ENCODE measurements at regions not wholly inside any gene's neighbourhood (a gene's known extent, or its start where the extent isn't known, plus 50 kb on each side); places are given as distances from the start of the nearest gene placed in this dataset.
A peak's percentile ranks its signal among the peaks of the same experiment; 100 is the strongest.

DNA sequence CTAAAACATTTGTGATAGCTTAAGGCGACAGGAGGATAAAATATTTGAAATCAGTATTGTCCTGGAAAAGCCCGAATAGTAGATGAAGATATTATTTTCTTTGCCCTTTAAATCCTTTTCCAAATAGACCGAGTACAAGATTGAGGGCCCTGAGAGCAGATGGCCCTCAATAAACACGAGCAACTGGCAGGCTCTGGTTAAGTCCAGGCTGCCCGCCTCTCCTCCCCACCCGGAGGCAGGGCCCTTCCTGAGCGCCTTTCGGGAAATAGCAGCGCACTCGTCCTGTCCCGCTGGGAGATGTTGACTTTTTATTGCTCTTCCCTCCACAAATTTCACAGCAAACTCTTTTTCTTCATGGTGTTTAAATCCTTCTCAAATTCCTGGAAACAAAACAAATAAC lies 50.8 kb upstream of the MAX start:
- ATAC-seq (ENCODE audit: low read depth) (no peak), DNase-seq (no peak)
- no peak overlapping the region for H3K4me3 Mint-ChIP-seq
- no peak overlapping the region for H3K27ac Mint-ChIP-seq
- no peaks in the 10 kb centered on the region for H3K4me1 Mint-ChIP-seq
- no peaks in the 10 kb centered on the region for H3K36me3 Mint-ChIP-seq
- POLR2A ChIA-PET: interaction anchor here (0.7 kb wide), 1 partner anchor 65 kb away, joined by 4 read pairs; no protein-coding TSS in a partner anchor
- no peaks in the 10 kb centered on the region for H3K9me3 Mint-ChIP-seq
- H3K27me3 Mint-ChIP-seq: peaks cover 3% of the 10 kb centered on the region

DNA sequence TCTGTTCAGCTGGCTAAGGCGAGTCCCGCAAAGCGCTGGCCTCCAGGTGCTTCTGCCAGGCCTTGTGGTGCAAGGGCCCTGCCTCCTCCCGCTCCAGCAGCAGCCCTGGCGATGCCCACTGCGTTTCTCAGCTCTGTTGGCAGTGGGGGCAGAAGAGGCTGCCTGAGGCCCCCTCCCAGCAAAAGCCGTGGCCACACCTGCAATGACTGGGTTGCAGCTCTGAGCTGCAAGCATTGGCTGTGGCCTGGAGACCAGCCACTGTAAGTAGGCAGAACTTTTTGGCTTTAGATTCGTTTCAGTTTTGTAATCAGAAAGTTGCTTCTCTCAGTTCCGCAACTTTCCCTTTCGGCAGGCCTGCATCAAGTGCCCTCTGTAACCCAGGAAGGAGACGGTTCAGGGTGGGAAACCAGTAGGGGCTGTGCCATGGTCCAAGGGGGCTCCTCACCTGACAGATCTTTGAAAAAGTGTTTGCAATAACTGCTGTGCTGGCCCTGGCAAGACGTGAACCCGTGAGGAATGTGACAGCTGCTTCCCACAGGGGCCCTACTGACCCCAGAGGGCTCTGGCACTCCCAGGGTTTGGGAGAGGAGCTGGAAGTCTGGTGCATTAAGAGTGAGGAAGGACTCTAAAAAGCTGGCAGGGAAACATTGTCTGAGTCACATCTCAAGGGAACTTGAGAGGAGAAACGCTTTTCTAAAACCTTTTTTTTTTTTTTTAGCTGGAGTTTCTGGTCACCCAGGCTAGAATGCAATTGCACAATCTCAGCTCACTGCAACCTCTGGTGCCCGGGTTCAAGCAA lies 54.5 kb upstream of the MAX start:
- POLR2A ChIA-PET: no interaction called here
- no peaks in the 10 kb centered on the region for H3K9me3 Mint-ChIP-seq
- peaks cover 2% of the 10 kb centered on the region for H3K36me3 Mint-ChIP-seq
- DNase-seq (no peak), ATAC-seq (ENCODE audit: low read depth) (no peak)
- peaks cover 5% of the 10 kb centered on the region for H3K4me1 Mint-ChIP-seq
- H3K4me3 Mint-ChIP-seq: no peak overlapping the region
- H3K27ac Mint-ChIP-seq: no peak overlapping the region
- H3K27me3 Mint-ChIP-seq: no peaks in the 10 kb centered on the region

DNA sequence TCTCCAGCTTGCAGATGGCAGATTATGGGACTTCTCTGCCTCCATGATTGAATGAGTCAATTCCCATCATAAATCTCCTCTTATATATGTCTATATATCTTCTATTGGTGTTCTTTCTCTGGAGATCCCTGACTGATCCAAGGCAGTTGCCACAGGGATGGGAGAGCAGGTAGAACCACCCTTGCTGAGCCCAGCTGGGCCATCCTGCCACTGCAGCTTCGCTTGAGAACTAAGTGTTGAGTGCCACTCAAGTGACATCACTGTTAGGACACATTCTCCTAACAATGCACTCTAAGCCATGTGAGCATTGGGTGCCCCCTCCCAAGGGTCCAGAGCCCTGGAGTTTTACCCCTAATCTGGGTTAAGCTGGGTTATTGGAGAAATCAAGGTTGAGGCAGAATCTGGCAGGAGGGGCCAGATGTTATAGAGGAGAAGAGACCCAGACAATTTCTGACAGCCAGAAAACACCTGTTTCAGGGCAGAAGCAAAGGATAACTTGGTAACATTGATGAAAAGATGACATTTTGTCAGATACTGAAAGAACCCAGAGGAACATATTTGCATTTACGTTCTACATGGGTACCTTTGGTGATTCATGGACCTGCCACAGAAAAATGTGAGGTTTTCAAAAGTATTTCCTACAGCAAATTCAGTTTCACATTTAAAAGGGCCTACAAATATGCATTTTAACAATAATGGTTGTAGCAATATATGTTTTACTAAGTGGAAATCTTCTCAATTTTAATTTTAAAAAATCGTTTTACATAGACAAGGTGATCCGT lies 57.2 kb upstream of the MAX start:
- Mint-ChIP-seq H3K4me1 (peaks cover 10% of the 10 kb centered on the region), H3K27ac (no peak overlapping the region), H3K27me3 (no peaks in the 10 kb centered on the region), H3K36me3 (peaks cover 2% of the 10 kb centered on the region), H3K9me3 (no peaks in the 10 kb centered on the region), H3K4me3 (no peak overlapping the region)
- no peak for ATAC-seq (ENCODE audit: low read depth)
- POLR2A ChIA-PET: no interaction called here
- DNase-seq: no peak

DNA sequence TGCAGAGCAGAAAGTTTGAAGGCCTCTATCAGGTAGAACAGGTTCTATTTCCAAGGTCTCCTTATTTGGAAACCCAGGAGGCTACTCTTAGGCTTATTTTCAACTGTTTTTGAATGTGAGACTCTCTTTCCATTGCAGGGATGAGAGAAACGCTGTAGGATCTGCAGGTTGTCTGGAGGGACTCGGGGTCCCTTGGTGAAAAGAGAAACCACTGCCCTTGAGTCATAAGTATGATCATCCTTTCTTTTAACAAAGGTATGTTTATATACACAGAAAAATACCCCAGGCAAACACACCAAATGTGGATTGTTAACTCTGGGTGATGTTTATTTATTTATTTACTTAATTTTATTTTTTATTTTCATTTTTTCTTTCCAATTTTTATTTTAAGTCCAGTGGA lies 57.8 kb upstream of the MAX start:
- Mint-ChIP-seq H3K27me3 (no peaks in the 10 kb centered on the region), H3K27ac (no peak overlapping the region), H3K36me3 (peaks cover 2% of the 10 kb centered on the region), H3K4me1 (peaks cover 12% of the 10 kb centered on the region), H3K9me3 (no peaks in the 10 kb centered on the region), H3K4me3 (no peak overlapping the region)
- no peak for DNase-seq
- ATAC-seq (ENCODE audit: low read depth): no peak
- POLR2A ChIA-PET: no interaction called here

DNA sequence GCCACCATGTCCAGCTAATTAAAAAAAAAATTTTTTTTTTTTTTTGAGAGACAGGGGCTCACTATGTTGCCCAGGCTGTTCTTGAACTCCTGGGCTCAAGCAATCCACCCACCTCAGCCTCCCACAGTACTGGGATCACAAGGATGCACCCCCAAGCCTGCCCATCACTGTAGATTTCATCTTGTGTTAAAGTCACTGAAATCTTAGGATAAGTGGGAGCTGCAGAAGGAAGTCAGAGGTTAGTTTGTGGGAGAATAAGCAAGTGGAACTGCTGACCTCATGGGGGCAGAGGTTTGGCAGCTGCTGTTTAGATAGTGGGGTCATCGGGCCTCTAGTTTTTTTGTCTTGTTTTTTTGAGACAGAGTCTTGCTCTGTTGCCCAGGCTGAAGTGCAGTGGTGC lies 59.7 kb upstream of the MAX start:
- Mint-ChIP-seq H3K36me3 (peaks cover 2% of the 10 kb centered on the region), H3K4me1 (peaks cover 14% of the 10 kb centered on the region), H3K27ac (no peak overlapping the region), H3K27me3 (no peaks in the 10 kb centered on the region), H3K9me3 (no peaks in the 10 kb centered on the region), H3K4me3 (no peak overlapping the region)
- ATAC-seq (ENCODE audit: low read depth) (no peak), DNase-seq (no peak)
- POLR2A ChIA-PET: no interaction called here

DNA sequence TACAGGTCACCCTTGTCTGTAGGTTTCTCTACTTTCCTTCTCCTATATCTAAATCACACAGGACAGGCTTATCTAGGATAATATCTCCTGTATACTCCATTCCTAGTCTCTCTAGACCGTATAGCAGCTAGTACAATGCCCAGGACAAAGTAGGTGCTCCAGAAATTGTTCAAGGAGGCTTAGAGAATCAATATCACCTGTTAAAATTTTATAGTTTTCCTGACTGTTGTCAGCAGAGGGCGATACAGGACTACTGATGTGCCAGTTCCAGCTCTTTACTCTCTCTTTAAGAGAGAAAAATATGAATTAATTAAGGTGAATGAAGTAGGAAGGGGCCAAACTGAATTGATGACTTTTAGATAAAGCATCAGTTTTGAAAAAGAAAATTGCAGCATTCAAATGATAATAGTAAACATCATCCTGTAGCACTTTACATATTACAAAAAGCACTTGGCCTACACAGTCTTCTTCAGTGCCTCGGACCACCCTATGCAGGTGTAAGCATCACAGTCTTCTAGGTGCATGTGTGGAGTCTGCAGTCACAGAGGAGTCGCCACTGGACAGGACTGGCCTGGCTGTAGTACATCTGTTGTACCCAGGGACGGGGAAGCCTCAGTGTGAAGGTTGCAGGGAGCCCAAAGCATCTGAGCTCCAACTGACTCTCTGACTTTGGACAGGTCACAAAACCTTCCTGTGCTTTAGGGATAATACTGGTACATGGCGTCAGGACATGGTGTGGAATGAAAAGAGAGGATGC lies 61.9 kb upstream of the MAX start:
- POLR2A ChIA-PET: interaction anchor here (1.1 to 1.2 kb wide), 2 partner anchors 44 to 62 kb away, joined by 4 read pairs; partner anchors contain the start of gene MAX
- Mint-ChIP-seq H3K27me3 (no peaks in the 10 kb centered on the region), H3K27ac (no peak overlapping the region)

DNA sequence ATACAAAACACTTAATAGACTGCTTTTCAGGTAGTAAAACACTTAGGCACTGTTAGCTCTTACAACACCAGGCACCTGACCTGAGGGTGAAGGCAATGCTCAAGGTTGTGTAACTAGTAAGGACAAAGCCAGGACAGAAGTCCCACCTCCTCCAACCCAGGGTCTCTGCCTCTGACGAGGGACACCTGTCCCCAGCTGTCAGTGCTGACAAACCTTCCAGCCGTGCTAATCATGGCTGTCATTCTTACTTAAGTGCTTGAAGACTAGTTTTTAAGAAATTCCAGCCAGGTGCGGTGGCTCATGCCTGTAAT lies 62.5 kb upstream of the MAX start:
- no peaks in the 10 kb centered on the region for H3K36me3 Mint-ChIP-seq
- no peak for ATAC-seq (ENCODE audit: low read depth)
- H3K27me3 Mint-ChIP-seq: no peaks in the 10 kb centered on the region
- peaks cover 17% of the 10 kb centered on the region for H3K4me1 Mint-ChIP-seq
- POLR2A ChIA-PET: interaction anchor here (0.7 to 1.2 kb wide), 3 partner anchors 44 to 248 kb away, joined by 3 to 4 read pairs (median 4); partner anchors contain the start of genes FUT8 and MAX
- H3K4me3 Mint-ChIP-seq: no peak overlapping the region
- no peak overlapping the region for H3K27ac Mint-ChIP-seq
- no peaks in the 10 kb centered on the region for H3K9me3 Mint-ChIP-seq
- no peak for DNase-seq

More for the DNA sequence above, 61.9 kb upstream of the MAX start:
- H3K4me3 Mint-ChIP-seq: no peak overlapping the region
- peak; percentile 69 for ATAC-seq (ENCODE audit: low read depth)
- H3K36me3 Mint-ChIP-seq: no peaks in the 10 kb centered on the region
- no peaks in the 10 kb centered on the region for H3K9me3 Mint-ChIP-seq
- DNase-seq: peak; percentile 34
- peaks cover 17% of the 10 kb centered on the region for H3K4me1 Mint-ChIP-seq

DNA sequence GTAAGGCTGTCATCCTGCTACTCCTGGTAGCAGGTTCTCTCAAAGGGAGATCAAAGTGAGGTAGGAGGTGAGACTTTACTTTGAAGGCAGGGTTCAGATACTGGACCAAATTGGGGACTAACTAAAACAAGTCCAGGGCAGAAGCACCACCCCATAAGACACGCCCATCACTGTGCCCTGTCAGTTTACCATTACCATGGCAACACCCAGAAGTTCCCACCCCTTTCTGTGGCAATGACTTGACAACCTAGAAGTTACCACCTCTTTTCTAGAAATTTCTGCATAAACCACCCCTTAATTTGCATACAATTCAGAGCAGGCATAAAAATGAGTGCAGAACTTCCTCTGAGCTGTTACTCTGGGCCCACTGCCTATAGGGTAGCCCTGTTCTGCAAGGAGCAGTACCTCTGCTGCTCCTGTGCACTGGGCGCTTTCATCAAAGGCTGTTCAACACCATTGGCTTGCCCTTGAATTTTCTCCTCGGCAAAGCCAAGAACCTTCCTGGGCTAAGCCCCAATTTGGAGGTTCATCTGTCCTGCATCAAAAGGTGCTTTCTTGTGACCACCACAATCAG lies 64.8 kb upstream of the MAX start:
- no peak overlapping the region for H3K27ac Mint-ChIP-seq

DNA sequence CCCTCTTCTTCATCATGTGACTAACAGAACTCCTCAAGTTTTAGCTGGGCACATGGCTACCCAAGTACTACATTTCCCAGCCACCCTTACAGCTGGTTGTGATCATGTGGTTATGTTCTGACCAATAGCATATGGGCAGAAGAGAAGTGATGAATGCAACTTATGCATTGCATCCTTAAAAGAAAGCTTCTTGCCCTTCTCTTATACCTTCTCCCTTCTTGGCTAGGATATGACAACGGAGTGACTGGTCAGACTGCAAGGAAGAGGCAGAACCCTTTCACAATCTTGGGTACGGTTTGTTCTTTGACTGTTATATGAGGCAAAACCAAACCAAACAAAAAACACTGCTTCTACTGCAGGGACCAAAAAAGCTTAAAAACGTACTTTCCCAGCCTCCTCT lies 66.5 kb upstream of the MAX start:
- H3K27me3 Mint-ChIP-seq: peaks cover 8% of the 10 kb centered on the region
- H3K27ac Mint-ChIP-seq: no peak overlapping the region
- peaks cover 20% of the 10 kb centered on the region for H3K4me1 Mint-ChIP-seq
- DNase-seq (no peak), ATAC-seq (ENCODE audit: low read depth) (no peak)
- H3K4me3 Mint-ChIP-seq: no peak overlapping the region
- POLR2A ChIA-PET: no interaction called here
- H3K36me3 Mint-ChIP-seq: no peaks in the 10 kb centered on the region
- no peaks in the 10 kb centered on the region for H3K9me3 Mint-ChIP-seq

More for the DNA sequence above, 64.8 kb upstream of the MAX start:
- Mint-ChIP-seq H3K4me3 (no peak overlapping the region), H3K36me3 (no peaks in the 10 kb centered on the region), H3K9me3 (no peaks in the 10 kb centered on the region), H3K4me1 (peaks cover 20% of the 10 kb centered on the region), H3K27me3 (peaks cover 5% of the 10 kb centered on the region)
- POLR2A ChIA-PET: interaction anchor here (1.0 kb wide), 1 partner anchor 152 kb away, joined by 4 read pairs; no protein-coding TSS in a partner anchor
- DNase-seq (no peak), ATAC-seq (ENCODE audit: low read depth) (no peak)

DNA sequence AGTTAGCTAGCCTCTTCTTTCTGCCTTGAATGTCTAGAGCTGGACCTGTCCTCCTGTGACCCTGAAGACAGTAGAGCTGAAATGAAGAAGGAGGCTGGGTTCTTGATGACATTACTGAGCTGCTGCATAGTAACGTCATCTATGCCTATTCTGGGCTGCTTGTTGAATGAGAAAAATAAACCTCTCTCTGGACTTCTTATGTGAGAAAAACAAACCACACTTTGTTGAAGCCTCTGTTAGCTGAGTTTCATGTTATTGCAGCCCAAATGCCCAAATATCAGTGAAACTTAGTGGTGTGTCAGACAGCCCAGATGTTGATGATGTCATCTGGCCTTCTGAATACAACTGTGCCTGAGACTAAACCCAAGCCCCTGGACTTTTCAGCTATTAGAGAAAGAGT lies 67.0 kb upstream of the MAX start:
- Mint-ChIP-seq H3K27ac (no peak overlapping the region), H3K4me1 (peaks cover 21% of the 10 kb centered on the region), H3K9me3 (no peaks in the 10 kb centered on the region), H3K27me3 (peaks cover 9% of the 10 kb centered on the region), H3K36me3 (no peaks in the 10 kb centered on the region), H3K4me3 (no peak overlapping the region)
- peak; percentile 24 for ATAC-seq (ENCODE audit: low read depth)
- no peak for DNase-seq
- POLR2A ChIA-PET: no interaction called here

DNA sequence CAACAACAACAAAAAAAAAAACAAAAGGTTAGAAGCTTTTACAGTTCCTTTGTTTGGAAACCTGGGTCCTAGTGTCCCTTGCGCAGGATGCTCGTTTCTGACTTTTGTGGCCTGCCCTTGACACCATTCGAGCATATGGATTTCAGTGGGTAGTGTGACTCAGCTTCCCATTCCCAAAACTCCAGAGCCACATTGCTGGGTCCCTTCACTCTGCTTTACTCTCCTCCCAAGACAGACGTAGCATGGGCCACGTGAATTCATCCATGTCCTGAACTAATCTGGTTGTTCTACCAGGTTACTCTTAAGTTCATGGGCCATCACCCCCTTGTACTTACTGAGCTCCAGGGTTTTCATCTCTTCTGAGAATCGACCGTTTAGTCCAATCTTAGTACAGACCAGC lies 68.0 kb upstream of the MAX start:
- no peak for ATAC-seq (ENCODE audit: low read depth)
- Mint-ChIP-seq H3K27me3 (peaks cover 11% of the 10 kb centered on the region), H3K9me3 (no peaks in the 10 kb centered on the region), H3K36me3 (no peaks in the 10 kb centered on the region), H3K4me3 (peak overlapping the region; percentile 77), H3K27ac (no peak overlapping the region), H3K4me1 (peaks cover 18% of the 10 kb centered on the region)
- POLR2A ChIA-PET: interaction anchor here (0.6 to 1.2 kb wide), 2 partner anchors 118 to 241 kb away, joined by 3 to 6 read pairs; no protein-coding TSS in a partner anchor
- no peak for DNase-seq

DNA sequence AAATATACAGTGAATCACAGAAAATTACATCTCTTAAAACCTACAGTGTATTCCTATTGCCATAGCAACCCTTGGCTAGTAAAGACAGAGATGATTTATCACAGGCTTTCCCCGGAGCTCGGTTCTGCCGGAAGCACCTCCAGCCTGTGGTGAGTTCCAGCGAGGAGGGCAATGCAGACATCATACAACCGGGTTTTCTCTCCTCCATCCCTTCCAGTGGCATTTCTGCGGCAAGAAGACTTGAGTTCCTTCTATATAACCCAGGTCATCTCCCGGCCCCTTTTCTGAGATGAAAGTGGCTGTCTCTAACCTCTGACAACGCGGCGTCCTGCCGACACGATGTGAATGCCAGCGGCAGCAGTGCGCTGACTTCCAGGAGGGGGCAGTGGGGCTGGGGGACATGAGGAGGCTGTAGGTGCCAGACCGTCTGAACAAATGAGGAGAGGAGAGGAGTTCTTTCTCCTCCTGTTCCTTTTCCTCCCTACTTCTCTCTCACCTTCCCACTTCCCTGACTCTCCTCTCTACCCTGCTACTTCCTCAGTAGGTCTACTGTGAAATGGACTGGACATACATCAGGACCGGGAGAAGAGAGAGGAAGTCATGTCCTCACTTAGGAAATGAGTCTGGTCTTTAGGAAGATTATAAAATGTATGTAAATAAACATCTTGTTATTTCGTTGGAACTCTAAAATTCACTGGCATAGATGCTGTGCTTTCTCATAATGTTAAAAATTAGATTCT lies 68.6 kb upstream of the MAX start:
- POLR2A ChIA-PET: interaction anchor here (0.6 to 1.2 kb wide), 3 partner anchors 34 to 240 kb away, joined by 3 to 6 read pairs (median 6); no protein-coding TSS in a partner anchor
- ATAC-seq (ENCODE audit: low read depth) (peak; percentile 76), DNase-seq (peak; percentile 52)
- peaks cover 18% of the 10 kb centered on the region for H3K4me1 Mint-ChIP-seq
- H3K27me3 Mint-ChIP-seq: peaks cover 11% of the 10 kb centered on the region
- no peaks in the 10 kb centered on the region for H3K9me3 Mint-ChIP-seq
- H3K4me3 Mint-ChIP-seq: peak overlapping the region; percentile 77
- no peaks in the 10 kb centered on the region for H3K36me3 Mint-ChIP-seq
- H3K27ac Mint-ChIP-seq: peak overlapping the region; percentile 30

Measured in activated naive CD8-positive, alpha-beta T cell treated with anti-CD3 and anti-CD28 coated beads, Interleukin-2, amount 10 ng/mL, durations not matched to agents 7 days and 5 days (primary cell).